Spleen (tissue), 7 donors: ENCODE measurements at regions not wholly inside any gene's neighbourhood (a gene's known extent, or its start where the extent isn't known, plus 50 kb on each side); places are given as distances from the start of the nearest gene placed in this dataset.

Experiments used
- POLR2A ChIP-seq, 3 donors: fragments of 450-650 bp; IDR thresholded peaks; one replicate each; pipeline ENCODE4 v1.5.1; 2017; ENCODE audit warnings: antibody characterized with exemption in 3 of 3, mild to moderate bottlenecking in 1 of 3
- POLR2AphosphoS5 ChIP-seq, 3 donors: sonication (generic); formaldehyde crosslinking; IDR thresholded peaks; one replicate each; pipeline ENCODE4 v1.5.1; 2017; ENCODE audit warnings: antibody characterized with exemption in 3 of 3
- TF ChIP-seq, protein P1 (sequence below), 11 experiments: fragments of 200-600 bp in 7 of 11; fragments of 450-650 bp in 4 of 11; sonication (generic) in 4 of 11; IDR thresholded peaks in 8 of 11; conservative IDR thresholded peaks in 3 of 11; 1 replicate in 7 of 11; 2 replicates in 4 of 11; pipeline versions ENCODE4 v1.4.0 to v1.8.0; 2016 to 2021; ENCODE audit warnings: antibody characterized with exemption in 11 of 11, inconsistent platforms in 4 of 11, mild to moderate bottlenecking in 1 of 11
- donor health status: DM: no; HTN: no; CAD: no; lungs with moderate emphysema.
- donor health status: DM: no; HTN: no; CAD: no.
- donor health status: DM: no; HTN: no; CAD: no.

DNA sequence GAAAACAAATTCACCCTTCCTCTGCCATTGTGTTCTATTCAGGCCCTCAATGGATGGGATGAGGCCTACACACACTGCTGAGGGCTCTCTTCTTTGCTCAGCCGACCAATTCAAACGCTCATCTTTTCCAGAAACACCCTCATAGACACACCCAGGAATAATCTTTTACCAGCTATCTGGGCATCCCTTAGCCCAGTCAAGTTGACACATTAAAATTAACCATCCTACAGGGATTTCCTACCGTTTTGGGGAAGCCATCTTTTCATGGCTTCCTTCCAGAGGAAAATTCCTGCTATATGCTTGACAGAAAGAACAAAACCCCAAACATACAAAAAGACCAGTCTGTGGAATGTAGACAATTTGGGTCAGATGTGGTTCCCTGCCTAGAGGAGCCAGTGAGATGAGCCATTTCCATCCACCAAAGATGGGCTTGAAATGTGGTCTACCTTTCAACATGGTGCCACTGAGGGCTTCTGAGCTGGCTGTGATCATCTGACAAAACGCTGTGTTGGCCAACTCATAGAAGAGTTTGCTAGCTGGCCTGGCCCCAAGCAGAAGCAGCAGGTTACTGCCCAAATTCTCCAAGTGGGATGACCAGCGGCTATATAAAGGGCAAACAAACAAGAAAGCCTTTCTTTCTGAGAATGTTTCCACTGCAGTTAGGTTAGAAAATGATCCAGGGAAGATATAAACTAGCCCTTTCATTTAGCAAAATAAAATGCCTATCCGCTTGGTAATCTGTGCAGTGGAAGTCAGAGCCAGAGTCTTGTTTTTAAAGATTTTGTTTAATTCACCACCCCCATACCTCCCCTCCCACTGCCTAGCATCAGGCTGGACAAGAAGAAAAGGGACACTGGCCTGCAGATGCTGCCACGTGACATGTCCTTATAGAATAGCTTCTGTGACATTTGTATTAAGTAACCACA lies 69.1 kb upstream of the MRPS6 start:
- TF ChIP-seq POLR2AphosphoS5 (IDR thresholded peaks at IDR 0.05) = no peak
- TF ChIP-seq, protein P1, sequence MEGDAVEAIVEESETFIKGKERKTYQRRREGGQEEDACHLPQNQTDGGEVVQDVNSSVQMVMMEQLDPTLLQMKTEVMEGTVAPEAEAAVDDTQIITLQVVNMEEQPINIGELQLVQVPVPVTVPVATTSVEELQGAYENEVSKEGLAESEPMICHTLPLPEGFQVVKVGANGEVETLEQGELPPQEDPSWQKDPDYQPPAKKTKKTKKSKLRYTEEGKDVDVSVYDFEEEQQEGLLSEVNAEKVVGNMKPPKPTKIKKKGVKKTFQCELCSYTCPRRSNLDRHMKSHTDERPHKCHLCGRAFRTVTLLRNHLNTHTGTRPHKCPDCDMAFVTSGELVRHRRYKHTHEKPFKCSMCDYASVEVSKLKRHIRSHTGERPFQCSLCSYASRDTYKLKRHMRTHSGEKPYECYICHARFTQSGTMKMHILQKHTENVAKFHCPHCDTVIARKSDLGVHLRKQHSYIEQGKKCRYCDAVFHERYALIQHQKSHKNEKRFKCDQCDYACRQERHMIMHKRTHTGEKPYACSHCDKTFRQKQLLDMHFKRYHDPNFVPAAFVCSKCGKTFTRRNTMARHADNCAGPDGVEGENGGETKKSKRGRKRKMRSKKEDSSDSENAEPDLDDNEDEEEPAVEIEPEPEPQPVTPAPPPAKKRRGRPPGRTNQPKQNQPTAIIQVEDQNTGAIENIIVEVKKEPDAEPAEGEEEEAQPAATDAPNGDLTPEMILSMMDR (IDR thresholded peaks at IDR 0.05 in 8 of 11, conservative IDR thresholded peaks at IDR 0.05 in 3 of 11) = no peak
- TF ChIP-seq POLR2A (IDR thresholded peaks at IDR 0.05) = no peak
